Renal pelvis (tissue), 1 donor: ENCODE measurements at regions not wholly inside any gene's neighbourhood (a gene's known extent, or its start where the extent isn't known, plus 50 kb on each side); places are given as distances from the start of the nearest gene placed in this dataset.
"Not testable (repeated sequence)": the region's sequence is repeated elsewhere in the genome, so short reads cannot be mapped to it uniquely, and the experiment has no call there.

Experiments used
- DNase-seq: peaks from one replicate; pipeline ENCODE4 v3.0.0-alpha.2; 2013

GRCh38 chr1:121116522-121117297 is 67.4 kb downstream of the FAM72B start:
- DNase-seq: peak; percentile 15

- not testable (repeated sequence) for DNase-seq
Observed at GRCh38 chr1:121117298-121117611, 66.9 kb downstream of the FAM72B start.

GRCh38 chr1:121117622-121118479 is 66.3 kb downstream of the FAM72B start:
- DNase-seq: peak; percentile 10
